ENCODE measurements at regions not wholly inside any gene's neighbourhood (a gene's known extent, or its start where the extent isn't known, plus 50 kb on each side); places are given as distances from the start of the nearest gene placed in this dataset.

DNA sequence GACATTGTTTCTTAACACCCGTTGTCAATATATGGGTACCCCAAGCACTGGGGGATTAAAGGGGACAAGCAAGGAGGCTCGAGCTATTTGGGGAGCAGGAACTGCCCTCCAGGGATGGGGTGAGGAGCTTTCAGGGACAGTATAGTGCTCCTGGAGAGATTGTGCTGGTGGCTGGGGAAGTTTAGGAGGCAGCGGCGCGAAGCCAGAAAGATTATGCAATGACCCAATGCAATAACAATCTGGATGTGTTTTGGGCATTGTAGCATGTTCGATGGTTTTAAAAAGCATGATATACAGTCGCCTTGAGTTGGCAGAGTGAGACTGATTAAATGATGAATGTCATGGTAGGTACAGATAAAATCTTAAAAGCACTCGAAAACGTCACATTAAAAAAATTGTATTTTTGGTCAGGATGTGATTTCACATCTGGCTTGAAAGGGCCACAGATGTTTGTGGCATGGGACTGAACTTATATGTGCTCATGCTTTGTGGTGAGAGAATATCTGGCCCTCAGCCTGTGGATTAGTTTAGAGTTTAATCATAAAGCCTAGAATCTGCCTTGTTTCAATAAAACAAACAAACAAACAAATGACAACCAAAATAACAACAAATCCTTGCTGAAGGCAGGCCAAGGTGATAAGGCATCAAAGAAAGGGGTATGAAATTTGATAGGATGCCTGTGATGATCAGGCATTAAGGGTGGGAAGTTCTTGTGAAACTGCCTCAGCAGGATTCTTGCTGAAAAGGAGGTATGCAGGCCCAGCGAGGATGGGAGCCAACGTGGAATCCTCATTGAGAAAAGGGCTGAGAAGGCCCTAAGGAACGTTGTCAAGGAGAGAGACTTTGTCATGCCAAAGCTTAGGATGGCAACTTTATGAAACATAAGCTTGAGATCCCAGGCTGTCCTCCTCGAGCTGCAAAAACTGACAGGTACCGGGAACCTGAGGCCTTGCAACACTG is 417.1 kb upstream of the KLF6 start:
- DNase-seq (ENCODE audit: extremely low spot score, insufficient read length, low read depth) = no peak
- no peak for FAIRE-seq

DNA sequence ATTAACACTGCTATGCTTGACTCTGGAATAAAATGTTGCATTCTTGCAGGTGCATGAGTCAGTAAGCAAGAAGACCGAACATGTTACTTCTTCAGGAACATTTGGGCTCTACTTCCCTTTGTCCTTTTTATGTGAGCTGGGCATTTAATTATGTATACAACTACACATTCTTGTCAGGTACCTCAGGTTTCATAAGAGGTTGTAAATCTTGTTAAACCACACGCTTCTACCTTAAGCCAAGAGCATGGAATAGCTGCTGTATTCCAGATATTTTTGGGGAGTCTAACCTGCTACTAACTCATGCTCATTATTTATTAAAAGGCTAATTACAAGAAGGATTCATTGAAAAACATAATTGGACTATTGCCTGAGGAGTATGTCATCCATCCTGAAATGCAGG is 414.2 kb upstream of the KLF6 start:
- FAIRE-seq = no peak
- no peak for DNase-seq (ENCODE audit: extremely low spot score, insufficient read length, low read depth)

DNA sequence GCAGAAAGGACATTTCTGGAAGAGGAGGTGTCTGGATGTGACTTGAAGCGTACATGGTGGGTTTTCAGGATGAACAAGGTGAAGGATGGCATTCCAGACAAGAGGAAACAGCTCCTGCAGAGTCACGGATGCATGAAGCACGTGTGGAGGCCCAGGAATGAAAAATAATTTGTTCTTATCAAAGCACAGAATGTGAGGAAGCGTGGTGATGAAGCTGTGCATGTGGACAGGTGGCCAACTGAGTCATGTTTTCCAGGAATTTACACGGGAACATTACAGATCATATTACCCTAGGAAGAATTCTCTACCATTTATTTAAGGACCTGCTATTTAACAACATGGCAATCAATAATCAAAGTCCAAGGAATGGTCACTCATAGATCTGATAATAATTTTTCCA is 413.2 kb upstream of the KLF6 start:
- no peak for FAIRE-seq
- DNase-seq (ENCODE audit: extremely low spot score, insufficient read length, low read depth) = no peak

DNA sequence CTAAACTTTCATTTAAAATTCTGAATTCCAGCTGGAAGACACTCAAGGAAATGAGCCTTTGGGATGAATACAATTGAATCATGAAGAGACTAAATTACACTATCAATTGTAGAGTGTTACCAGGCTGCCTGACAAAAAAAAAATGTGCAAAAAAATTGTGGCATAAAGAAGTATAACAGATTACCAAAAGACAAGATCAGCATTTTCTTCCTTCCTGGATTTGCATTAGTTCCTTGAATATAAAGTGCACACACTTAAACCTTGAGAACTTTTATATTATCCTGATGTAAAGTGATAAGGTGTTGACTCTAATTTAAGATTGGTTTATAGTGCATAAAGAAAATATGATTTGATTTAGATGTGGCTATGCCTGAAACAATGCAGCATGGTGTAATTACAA is 412.7 kb upstream of the KLF6 start:
- FAIRE-seq = no peak
- no peak for DNase-seq (ENCODE audit: extremely low spot score, insufficient read length, low read depth)

GRCh38 chr10:4196771-4197390 is 411.9 kb upstream of the KLF6 start:
- FAIRE-seq (no peak), DNase-seq (ENCODE audit: extremely low spot score, insufficient read length, low read depth) (no peak)

- FAIRE-seq (no peak), DNase-seq (ENCODE audit: extremely low spot score, insufficient read length, low read depth) (no peak)
Measured at GRCh38 chr10:4196183-4196582, 411.2 kb upstream of the KLF6 start.

DNA sequence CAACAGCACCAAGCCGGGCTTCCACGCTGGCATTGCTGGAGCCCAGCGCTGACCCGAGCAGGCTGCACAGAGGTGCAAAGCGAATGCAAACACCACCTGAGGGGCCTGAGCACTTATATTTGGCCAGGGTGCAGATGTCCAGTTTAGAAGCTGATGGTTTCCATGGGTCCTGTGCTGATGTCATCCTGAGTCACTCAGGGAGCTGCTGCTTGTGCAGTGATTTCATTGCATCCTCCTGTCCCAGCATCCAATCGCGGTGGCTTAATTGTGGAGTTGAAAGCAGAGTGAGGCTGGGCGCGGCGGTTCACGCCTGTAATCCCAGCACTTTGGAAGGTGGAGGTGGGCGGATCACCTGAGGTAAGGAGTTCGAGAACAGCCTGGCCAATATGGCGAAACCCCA is 410.2 kb upstream of the KLF6 start:
- no peak for FAIRE-seq
- DNase-seq (ENCODE audit: extremely low spot score, insufficient read length, low read depth) = no peak

DNA sequence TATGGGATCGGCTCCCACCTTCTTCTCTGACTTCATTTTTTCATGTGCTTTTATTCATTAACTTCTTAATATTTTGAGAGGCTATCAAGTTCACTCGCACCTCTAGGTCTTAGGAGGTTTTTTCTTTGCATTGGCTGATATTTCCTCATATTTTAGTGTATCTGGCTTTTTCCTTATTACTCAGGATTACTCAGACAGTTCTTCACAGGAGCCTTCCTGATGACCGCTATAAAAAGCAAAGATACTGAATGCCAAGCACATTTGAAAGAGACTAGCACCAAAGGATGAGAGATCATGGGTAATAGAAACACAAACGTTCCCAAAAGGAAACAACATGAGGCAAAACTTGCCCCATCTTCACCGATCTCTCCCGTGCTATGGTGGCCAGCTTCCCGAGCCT is 409.2 kb upstream of the KLF6 start:
- FAIRE-seq = no peak
- DNase-seq (ENCODE audit: extremely low spot score, insufficient read length, low read depth) = no peak

DNA sequence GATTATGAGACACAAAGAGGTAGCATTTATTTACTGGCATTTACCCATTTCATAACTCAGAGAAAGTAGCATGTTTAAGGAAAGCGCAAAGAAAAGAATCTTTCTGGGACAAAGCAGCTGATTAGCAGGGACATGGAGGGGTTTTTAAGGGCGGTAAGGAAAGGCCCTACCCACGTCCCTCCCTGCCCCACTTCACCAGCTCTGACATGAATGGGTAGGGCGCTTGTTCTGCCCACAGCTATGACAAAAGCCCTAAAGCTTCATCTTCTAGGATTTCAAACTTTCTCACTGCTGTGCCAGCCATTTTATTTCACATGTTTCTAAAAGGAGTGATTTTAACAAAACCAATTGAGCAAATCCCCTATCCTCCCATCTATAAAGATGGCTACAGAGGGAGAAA is 406.9 kb upstream of the KLF6 start:
- FAIRE-seq (no peak), DNase-seq (ENCODE audit: extremely low spot score, insufficient read length, low read depth) (no peak)

GRCh38 chr10:4191354-4191753 is 406.3 kb upstream of the KLF6 start:
- DNase-seq (ENCODE audit: extremely low spot score, insufficient read length, low read depth) = no peak
- no peak for FAIRE-seq

- no peak for DNase-seq (ENCODE audit: extremely low spot score, insufficient read length, low read depth)
- no peak for FAIRE-seq
Measured at GRCh38 chr10:4190876-4191275, 405.9 kb upstream of the KLF6 start.

DNA sequence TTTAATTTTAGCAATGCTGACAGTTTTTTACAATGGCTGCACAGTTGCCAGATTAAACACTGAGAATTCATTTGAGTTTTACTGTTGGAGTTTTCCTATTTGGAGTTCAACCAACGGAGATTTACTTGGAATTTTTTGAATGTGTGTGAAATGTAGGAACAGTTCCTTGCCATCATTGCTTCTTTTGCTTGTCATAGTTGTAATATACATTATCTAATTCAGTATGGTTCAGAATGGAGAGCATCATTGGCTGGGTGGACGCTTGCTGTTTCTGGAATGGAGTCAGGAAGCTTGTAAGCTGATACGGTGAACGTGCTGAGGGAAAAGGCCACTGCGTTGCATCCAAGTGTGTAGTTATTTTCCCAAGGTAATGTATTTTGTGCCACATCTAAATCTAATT is 404.3 kb upstream of the KLF6 start:
- FAIRE-seq (no peak), DNase-seq (ENCODE audit: extremely low spot score, insufficient read length, low read depth) (no peak)

DNA sequence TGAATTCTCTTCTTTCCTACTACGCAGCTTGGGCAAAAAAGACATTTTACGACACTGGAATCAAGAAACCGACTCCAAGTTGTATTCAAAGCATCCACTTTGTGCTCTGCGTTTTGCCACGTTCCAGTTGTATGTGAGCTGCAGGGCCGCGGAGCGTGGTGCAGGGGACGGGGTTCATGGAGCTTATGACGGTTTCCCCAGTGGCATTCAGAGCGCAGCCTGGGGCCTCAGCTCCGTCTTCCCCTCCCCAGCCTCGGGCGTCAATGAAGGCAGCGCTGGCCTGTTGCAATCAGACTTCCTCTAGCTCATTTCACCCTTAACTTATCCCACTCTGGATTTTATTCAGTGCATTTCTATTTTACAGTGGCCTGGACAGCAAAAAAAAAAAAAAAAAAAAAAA is 403.4 kb upstream of the KLF6 start:
- FAIRE-seq (no peak), DNase-seq (ENCODE audit: extremely low spot score, insufficient read length, low read depth) (no peak)

DNA sequence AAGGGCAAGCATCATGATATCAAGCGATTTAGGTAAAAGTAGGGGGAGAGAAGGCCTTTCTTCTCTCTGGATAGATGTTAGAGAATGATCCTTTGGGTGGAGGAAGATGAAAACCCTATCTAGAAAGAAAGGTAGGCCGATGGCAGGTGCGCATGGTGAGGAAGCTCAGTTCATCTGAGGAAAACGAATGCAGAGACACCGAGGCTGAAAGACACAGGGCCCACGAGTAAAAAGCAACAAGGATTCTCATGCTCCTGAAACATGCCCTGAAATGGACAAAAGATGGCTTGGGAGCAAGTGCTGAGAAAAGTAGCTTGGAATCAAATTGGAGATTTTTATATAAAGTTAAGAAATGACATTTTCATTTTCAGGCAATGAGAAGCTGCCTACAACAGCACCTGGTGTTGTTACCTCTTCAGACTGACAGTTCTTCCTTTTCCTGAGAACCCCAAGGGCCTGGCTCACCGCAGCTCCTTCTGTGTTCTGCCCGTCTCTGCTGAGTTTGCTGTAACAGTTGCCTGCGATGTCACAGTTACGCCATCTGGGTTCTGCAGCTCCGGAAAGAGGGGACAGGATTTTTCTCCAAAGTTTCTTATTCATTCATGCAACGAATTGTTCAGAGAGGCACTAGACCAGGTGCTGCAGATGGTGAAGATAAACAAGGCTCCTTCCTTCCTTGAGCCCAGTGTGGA is 402.0 kb upstream of the KLF6 start:
- no peak for FAIRE-seq
- DNase-seq (ENCODE audit: extremely low spot score, insufficient read length, low read depth) = no peak

- DNase-seq (ENCODE audit: extremely low spot score, insufficient read length, low read depth) (no peak), FAIRE-seq (no peak)
Measured at GRCh38 chr10:4183761-4184261, 398.8 kb upstream of the KLF6 start.

GRCh38 chr10:4181621-4182049 is 396.6 kb upstream of the KLF6 start:
- DNase-seq (ENCODE audit: extremely low spot score, insufficient read length, low read depth) (no peak), FAIRE-seq (peak; percentile 42)

- no peak for FAIRE-seq
- DNase-seq (ENCODE audit: extremely low spot score, insufficient read length, low read depth) = no peak
Measured at GRCh38 chr10:4181081-4181480, 396.1 kb upstream of the KLF6 start.

DNA sequence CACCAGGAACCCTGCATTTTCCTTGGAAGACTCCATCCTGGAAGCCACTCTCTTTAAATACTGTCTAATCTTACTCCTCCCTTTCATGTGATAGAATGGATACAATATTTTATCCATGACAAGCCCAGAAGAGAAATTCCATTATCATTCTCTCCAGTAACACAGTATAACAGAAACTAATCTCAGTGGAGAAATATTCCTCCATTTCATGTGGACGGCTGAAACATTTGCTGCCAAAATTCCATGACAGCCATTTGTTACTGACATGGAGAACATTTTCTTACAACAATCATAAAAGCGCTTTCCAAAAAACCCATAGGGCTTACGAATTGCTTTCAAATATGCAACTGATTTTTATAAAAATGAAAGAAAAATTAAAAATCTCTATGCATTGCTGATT is 392.8 kb upstream of the KLF6 start:
- DNase-seq (ENCODE audit: extremely low spot score, insufficient read length, low read depth) (no peak), FAIRE-seq (no peak)

DNA sequence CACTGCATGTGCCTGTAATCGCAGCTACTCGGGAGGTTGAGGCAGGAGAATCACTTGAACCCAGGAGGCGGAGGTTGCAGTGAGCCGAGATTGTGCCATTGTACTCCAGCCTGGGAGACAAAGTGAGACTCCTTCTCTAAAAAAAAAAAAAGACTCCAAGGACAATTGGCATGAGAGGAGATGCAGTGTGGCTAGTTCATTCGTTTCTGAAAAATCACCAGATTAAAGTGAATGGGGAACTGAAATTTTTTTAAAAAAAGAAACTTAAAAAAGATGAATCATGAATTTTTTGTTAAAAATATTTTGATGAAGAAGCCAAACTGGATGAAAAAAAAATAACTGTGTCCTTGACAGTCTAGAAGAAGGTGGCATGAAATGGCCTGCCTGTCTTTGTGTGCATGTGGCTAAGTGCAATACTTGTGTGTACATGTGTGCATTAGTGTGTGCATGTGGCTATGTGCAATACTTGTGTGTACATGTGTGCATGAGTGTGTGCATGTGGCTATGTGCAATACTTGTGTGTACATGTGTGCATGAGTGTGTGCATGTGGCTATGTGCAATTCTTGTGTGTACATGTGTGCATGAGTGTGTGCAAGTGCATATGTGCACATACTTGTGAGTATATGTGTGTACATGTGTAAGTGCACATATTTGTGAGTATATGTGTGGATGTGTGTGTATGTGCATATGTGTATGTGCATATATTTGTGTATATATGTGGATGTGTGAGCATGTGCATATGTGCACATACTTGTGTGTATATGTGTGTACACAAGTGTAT is 391.7 kb upstream of the KLF6 start:
- FAIRE-seq (peak; percentile 41), DNase-seq (ENCODE audit: extremely low spot score, insufficient read length, low read depth) (no peak)

DNA sequence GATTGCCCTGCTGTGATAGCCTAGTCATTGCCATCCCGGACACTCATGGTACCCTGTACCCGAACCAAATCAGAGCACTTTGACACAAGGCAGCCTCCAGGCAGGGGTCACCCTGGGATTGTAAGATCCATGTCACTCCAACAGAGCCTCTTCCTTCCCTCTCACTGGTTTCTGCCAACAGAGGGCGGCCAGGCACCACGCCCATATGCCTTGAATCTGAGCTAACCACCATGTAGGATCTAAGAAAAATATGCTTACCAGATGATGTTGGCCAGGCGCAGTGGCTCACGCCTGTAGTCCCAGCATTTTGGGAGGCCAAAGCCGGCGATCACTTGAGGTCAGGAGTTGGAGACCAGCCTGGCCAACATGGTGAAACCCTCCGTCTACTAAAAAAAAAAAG is 389.2 kb upstream of the KLF6 start:
- DNase-seq (ENCODE audit: extremely low spot score, insufficient read length, low read depth) (no peak), FAIRE-seq (no peak)

Measured in GM18507 (cell line).